CD14-positive monocyte (primary cell): ENCODE measurements at regions not wholly inside any gene's neighbourhood (a gene's known extent, or its start where the extent isn't known, plus 50 kb on each side); places are given as distances from the start of the nearest gene placed in this dataset.

ENCODE experiments used
- DNase-seq, 3 donors: peaks; one replicate each; pipeline ENCODE4 v3.0.0-alpha.2; 2011 to 2022
- H2AFZ ChIP-seq: 2 replicates; pipeline ENCODE4 v1.6.0; 2012; ENCODE audit warnings: mild to moderate bottlenecking, low read depth, low read length, inconsistent platforms; ENCODE audit not compliant: insufficient read depth, poor library complexity, severe bottlenecking
- H3K27ac ChIP-seq, 2 donors: 1 replicate in 1 of 2; 2 replicates in 1 of 2; pipeline ENCODE4 v1.5.1; 2012 to 2013; ENCODE audit warnings: low read length in 2 of 2, control low read depth in 1 of 2, inconsistent platforms in 1 of 2, low read depth in 1 of 2, mild to moderate bottlenecking in 1 of 2
- H3K27me3 ChIP-seq, 2 donors: one replicate each; pipeline versions ENCODE4 v1.6.0 to v1.6.1; 2011 to 2013; ENCODE audit warnings: low read length in 2 of 2; ENCODE audit not compliant: control insufficient read depth in 2 of 2, insufficient read depth in 2 of 2
- H3K36me3 ChIP-seq, 2 donors: replicated peaks in 1 of 2; 1 replicate in 1 of 2; 2 replicates in 1 of 2; pipeline versions ENCODE4 v1.5.1 to v1.6.1; 2012 to 2013; ENCODE audit warnings: low read length in 2 of 2, control low read depth in 1 of 2, inconsistent platforms in 1 of 2, mild to moderate bottlenecking in 1 of 2; ENCODE audit not compliant: insufficient read depth in 2 of 2, control insufficient read depth in 1 of 2
- H3K4me1 ChIP-seq, 2 donors: 1 replicate in 1 of 2; 2 replicates in 1 of 2; pipeline versions ENCODE4 v1.5.1 to v1.6.1; 2012 to 2013; ENCODE audit warnings: low read length in 2 of 2, control low read depth in 1 of 2, inconsistent platforms in 1 of 2, mild to moderate bottlenecking in 1 of 2, moderate library complexity in 1 of 2; ENCODE audit not compliant: insufficient read depth in 2 of 2, control insufficient read depth in 1 of 2
- H3K4me2 ChIP-seq: replicated peaks from 2 replicates; pipeline ENCODE3; 2012; ENCODE audit warnings: low read length, moderate library complexity, mild to moderate bottlenecking; ENCODE audit not compliant: poor library complexity, severe bottlenecking; ENCODE audit errors: extremely low read depth
- H3K4me3 ChIP-seq, 3 experiments: fragments of 200-600 bp in 1 of 3; sonication (generic) in 1 of 3; replicated peaks in 1 of 3; 1 replicate in 2 of 3; 2 replicates in 1 of 3; pipeline ENCODE4 v1.5.1; 2011 to 2013; ENCODE audit warnings: low read length in 3 of 3, mild to moderate bottlenecking in 3 of 3, control low read depth in 2 of 3, low read depth in 2 of 3, inconsistent platforms in 1 of 3, moderate library complexity in 1 of 3
- H3K79me2 ChIP-seq: 2 replicates; pipeline ENCODE4 v1.6.0; 2012; ENCODE audit warnings: mild to moderate bottlenecking, control low read depth, inconsistent platforms, low read length, moderate library complexity; ENCODE audit not compliant: insufficient read depth
- H3K9ac ChIP-seq: 2 replicates; pipeline ENCODE4 v1.6.0; 2017; ENCODE audit warnings: low read length, mild to moderate bottlenecking; ENCODE audit not compliant: insufficient read depth, poor library complexity, severe bottlenecking
- H3K9me3 ChIP-seq, 2 donors: replicated peaks in 1 of 2; 1 replicate in 1 of 2; 2 replicates in 1 of 2; pipeline versions ENCODE4 v1.5.1 to v1.6.1; 2012 to 2013; ENCODE audit warnings: low read length in 2 of 2, control low read depth in 1 of 2; ENCODE audit not compliant: control insufficient read depth in 1 of 2, insufficient read depth in 1 of 2
- H4K20me1 ChIP-seq: 2 replicates; pipeline ENCODE4 v1.6.0; 2012; ENCODE audit warnings: mild to moderate bottlenecking, low read length, control low read depth, moderate library complexity; ENCODE audit not compliant: insufficient read depth
- H3K27ac Mint-ChIP-seq, 7 donors: one replicate each; pipeline ENCODE4 v1.8.0; 2020; ENCODE audit warnings: mild to moderate bottlenecking in 7 of 7, mixed read lengths in 7 of 7, moderate library complexity in 6 of 7, inconsistent platforms in 2 of 7
- H3K27me3 Mint-ChIP-seq, 3 donors: one replicate each; pipeline ENCODE4 v1.8.0; 2021 to 2022; ENCODE audit warnings: low read depth in 3 of 3, mild to moderate bottlenecking in 3 of 3, mixed read lengths in 3 of 3, moderate library complexity in 3 of 3, inconsistent platforms in 1 of 3
- H3K36me3 Mint-ChIP-seq, 2 donors: one replicate each; pipeline ENCODE4 v1.8.0; 2020; ENCODE audit warnings: mixed read lengths in 2 of 2, inconsistent platforms in 1 of 2, mild to moderate bottlenecking in 1 of 2
- H3K4me1 Mint-ChIP-seq: one replicate; pipeline ENCODE4 v1.8.0; 2020; ENCODE audit warnings: mild to moderate bottlenecking, mixed read lengths
- H3K4me3 Mint-ChIP-seq, 2 donors: one replicate each; pipeline ENCODE4 v1.8.0; 2020; ENCODE audit warnings: mild to moderate bottlenecking in 2 of 2, mixed read lengths in 2 of 2, moderate library complexity in 1 of 2
- H3K9me3 Mint-ChIP-seq, 7 donors: one replicate each; pipeline ENCODE4 v1.8.0; 2020 to 2022; ENCODE audit warnings: mixed read lengths in 7 of 7, mild to moderate bottlenecking in 6 of 7, moderate library complexity in 6 of 7, inconsistent platforms in 2 of 7
- WGBS: methylation state at CpG from one replicate; pipeline ENCODE4 v1.1.5; 2013; ENCODE audit warnings: missing lambda C conversion rate; ENCODE audit not compliant: insufficient coverage; 5-methylcytosine and 5-hydroxymethylcytosine counted together
- intact Hi-C, 2 donors: fragments of 100-400 bp; cut with micrococcal nuclease; formaldehyde crosslinking; loops; one replicate each; pipeline versions ENCODE4 v1.15.0 to v1.15.1; 2023
- TF ChIP-seq, protein P1 (sequence below): fragments of 200-600 bp; IDR thresholded peaks from one replicate; pipeline ENCODE4 v1.8.0; 2022; ENCODE audit warnings: antibody characterized with exemption, mild to moderate bottlenecking

DNA sequence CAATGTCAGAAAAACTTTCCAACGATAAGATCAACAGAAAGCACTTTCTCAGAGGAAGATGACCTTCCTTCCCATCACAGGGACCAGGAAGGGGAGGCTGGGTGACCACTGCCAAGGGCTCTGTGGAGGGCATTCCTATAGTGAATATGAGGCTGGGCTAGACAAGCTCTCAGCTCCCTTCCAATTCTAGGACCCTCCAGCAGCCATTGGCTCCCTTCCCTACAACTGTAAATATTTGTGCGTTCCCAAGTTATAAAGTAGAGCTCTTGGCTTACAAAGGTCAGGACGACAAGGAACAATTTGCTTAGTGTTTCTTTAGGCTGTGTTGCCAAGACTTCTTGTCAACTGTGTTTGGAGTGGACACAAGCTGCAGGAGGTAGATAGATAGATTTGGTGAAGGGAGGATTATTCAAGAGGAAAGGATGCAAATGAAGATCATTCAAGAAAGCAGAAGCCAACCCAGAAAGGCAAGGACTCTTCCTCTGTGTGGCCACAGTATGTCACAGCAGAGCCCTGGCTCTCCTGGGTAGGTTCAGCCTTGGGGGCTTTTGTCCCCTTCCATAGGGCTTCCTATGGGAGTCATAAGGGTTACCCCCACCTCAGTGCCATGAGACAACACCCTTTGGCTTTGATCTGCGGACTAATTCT, 223.6 kb upstream of the TLE3 start:
- DNase-seq: no peak
- TF ChIP-seq, protein P1, sequence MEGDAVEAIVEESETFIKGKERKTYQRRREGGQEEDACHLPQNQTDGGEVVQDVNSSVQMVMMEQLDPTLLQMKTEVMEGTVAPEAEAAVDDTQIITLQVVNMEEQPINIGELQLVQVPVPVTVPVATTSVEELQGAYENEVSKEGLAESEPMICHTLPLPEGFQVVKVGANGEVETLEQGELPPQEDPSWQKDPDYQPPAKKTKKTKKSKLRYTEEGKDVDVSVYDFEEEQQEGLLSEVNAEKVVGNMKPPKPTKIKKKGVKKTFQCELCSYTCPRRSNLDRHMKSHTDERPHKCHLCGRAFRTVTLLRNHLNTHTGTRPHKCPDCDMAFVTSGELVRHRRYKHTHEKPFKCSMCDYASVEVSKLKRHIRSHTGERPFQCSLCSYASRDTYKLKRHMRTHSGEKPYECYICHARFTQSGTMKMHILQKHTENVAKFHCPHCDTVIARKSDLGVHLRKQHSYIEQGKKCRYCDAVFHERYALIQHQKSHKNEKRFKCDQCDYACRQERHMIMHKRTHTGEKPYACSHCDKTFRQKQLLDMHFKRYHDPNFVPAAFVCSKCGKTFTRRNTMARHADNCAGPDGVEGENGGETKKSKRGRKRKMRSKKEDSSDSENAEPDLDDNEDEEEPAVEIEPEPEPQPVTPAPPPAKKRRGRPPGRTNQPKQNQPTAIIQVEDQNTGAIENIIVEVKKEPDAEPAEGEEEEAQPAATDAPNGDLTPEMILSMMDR: no peak
- Mint-ChIP-seq H3K36me3 (peaks cover 0 to 3% of the 10 kb centered on the region in 2 donors), H3K4me3 (no peak overlapping the region), H3K27me3 (peaks cover 1 to 10% (median 2%) of the 10 kb centered on the region in 3 donors), H3K27ac (peak overlapping the region in 3 of 7 donors; percentile 2 to 73 (median 17)), H3K9me3 (peaks cover 0 to 2% (median 0%) of the 10 kb centered on the region in 7 donors), H3K4me1 (peaks cover 53% of the 10 kb centered on the region)
- H4K20me1 ChIP-seq: no peaks in the 10 kb centered on the region
- no peak overlapping the region for H3K27ac ChIP-seq
- H3K4me1 ChIP-seq: peaks cover 45 to 51% of the 10 kb centered on the region in 2 donors
- no peak overlapping the region for H3K9ac ChIP-seq
- no peak overlapping the region for H3K4me3 ChIP-seq
- no peaks in the 10 kb centered on the region for H3K9me3 ChIP-seq
- H3K4me2 ChIP-seq: no peak overlapping the region
- intact Hi-C loops: no loop called here
- WGBS: 93% methylated on average over 2 of the region's 4 CpGs
- no peaks in the 10 kb centered on the region for H3K79me2 ChIP-seq
- H2AFZ ChIP-seq: no peak overlapping the region
- no peaks in the 10 kb centered on the region for H3K36me3 ChIP-seq
- no peaks in the 10 kb centered on the region for H3K27me3 ChIP-seq

DNA sequence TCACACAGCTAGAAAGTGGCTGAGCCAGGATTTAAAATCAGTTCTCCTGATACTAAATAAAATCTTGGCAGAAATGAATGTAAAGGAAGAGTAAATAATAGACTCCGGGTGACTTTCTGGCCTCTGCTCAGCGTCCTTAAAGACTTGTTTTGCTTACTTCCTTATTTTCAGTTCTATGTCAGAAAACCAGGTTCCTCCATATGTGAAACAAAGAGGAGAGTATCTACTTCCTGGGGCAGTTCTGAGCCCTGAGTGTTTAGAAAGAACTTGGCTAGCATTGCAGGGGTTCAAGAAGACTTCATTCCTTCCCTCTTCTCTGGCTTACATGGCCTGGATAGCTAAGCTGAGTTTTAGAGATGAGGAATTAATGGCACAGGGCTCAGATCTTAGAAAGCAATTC, 222.8 kb upstream of the TLE3 start:
- Mint-ChIP-seq H3K27ac (peak overlapping the region in 6 of 7 donors; percentile 70 to 84 (median 74)), H3K4me1 (peaks cover 53% of the 10 kb centered on the region), H3K9me3 (peaks cover 0 to 2% (median 0%) of the 10 kb centered on the region in 7 donors), H3K4me3 (no peak overlapping the region), H3K27me3 (peaks cover 1 to 10% (median 1%) of the 10 kb centered on the region in 3 donors), H3K36me3 (peaks cover 0 to 3% of the 10 kb centered on the region in 2 donors)
- H3K4me2 ChIP-seq: peak overlapping the region; percentile 14
- peak overlapping the region; percentile 11 for H2AFZ ChIP-seq
- H3K4me3 ChIP-seq: no peak overlapping the region
- WGBS: no CpG with 5 or more reads among the region's 2 CpGs
- peaks cover 45 to 51% of the 10 kb centered on the region in 2 donors for H3K4me1 ChIP-seq
- no peaks in the 10 kb centered on the region for H3K79me2 ChIP-seq
- no peaks in the 10 kb centered on the region for H3K36me3 ChIP-seq
- TF ChIP-seq, protein P1: no peak
- no peaks in the 10 kb centered on the region for H3K9me3 ChIP-seq
- DNase-seq: peak; percentile 41 to 63 (median 42)
- H3K9ac ChIP-seq: no peak overlapping the region
- H3K27ac ChIP-seq: peak overlapping the region in 1 of 2 donors; percentile 65
- no peaks in the 10 kb centered on the region for H3K27me3 ChIP-seq
- no peaks in the 10 kb centered on the region for H4K20me1 ChIP-seq
- intact Hi-C loops: no loop called here
